ENCODE measurements at regions not wholly inside any gene's neighbourhood (a gene's known extent, or its start where the extent isn't known, plus 50 kb on each side); places are given as distances from the start of the nearest gene placed in this dataset.

- no peak for DNase-seq (ENCODE audit: low spot score)
These were observed 84.8 kb upstream of the RNF217 start for GRCh38 chr6:124877468-124877867.

GRCh38 chr6:124879110-124879991, 82.9 kb upstream of the RNF217 start:
- DNase-seq (ENCODE audit: low spot score): no peak

DNA sequence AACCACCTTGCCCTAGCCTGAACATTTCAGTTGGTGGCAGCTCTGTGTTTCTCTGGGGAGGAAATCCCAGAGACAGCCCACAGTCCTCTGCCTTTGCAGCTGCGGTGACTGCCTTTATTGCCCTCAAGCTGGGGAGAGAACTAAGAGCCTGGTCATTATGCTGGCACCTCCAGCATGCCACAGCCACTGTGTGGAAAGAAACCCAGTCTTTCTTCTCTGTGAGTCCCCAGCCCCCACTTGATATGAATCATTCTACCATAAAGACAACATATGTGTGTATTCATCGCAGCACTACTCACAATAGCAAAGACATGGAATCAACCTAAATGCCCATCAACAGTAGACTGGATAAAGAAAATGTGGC, 82.3 kb upstream of the RNF217 start:
- no peak for DNase-seq (ENCODE audit: low spot score)

DNA sequence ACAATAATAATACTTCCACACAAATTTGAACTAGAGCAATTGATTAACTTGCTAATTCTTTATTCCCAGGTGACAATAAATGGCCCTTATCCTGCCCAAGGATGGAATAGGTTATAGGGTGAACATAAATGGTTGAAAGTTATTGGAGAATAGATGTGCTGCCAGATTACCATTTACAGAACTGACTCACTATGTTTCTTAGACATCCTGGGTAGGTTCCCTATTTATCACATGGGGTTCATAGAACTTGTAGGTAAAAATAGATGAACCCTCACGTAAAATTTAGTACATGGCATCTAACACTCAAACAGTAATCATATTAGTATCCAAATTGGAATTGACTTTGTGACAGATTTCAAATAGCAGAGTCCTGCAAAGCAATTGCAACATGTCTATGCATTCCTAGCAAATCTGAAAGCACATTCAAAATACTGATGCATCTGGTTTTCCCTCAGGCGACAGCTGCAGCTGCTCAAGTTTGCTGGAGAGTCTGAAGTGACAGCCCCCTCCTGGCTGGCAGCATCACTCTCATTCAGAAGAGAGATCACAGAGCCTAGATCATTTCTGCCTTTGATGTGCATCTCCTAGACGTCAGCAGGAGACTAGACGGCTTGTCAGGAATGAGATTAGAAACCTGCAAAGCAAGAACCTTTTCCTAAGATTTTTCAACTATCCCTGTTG, 80.2 kb upstream of the RNF217 start:
- DNase-seq (ENCODE audit: low spot score): peak; percentile 9

DNA sequence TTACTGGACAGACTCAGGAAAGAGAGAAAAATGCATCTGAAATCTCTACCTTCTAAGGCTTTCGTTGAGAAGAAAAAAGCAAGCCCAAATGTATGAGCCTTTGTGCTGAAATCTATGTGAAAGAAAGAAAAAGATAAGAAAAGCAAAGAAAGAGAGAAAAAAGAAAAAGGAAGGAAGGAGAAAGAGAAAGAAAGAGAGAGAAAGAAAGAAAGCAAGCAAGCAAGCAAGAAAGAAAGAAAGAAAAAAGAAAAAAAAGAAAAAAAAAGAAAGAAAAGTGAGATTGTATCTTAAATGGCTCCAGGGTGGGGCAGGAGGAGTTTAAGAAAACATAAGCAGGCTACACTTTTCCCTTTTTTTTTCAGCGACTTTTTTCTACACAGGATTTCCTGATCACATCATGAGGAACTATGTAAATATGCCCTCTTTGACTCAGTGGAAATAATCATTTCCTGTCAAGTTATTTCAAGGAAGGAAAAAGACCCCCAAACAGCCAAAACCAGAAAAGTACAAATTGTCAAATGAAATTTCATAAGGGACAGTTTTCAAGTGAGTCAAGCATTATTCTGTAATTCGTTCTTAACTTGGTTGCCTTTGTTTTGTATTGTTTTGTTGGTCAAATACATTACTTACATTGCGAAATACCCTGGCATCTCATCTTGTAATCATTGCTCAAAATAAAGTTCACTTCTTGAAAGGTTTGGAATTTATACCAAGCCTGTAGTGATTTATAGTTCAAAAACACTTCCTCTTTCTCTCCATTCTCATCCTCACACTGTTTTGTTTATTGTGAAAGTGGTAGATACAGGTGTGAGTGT, 79.5 kb upstream of the RNF217 start:
- no peak for DNase-seq (ENCODE audit: low spot score)

GRCh38 chr6:124885171-124885570, 77.1 kb upstream of the RNF217 start:
- no peak for DNase-seq (ENCODE audit: low spot score)

DNA sequence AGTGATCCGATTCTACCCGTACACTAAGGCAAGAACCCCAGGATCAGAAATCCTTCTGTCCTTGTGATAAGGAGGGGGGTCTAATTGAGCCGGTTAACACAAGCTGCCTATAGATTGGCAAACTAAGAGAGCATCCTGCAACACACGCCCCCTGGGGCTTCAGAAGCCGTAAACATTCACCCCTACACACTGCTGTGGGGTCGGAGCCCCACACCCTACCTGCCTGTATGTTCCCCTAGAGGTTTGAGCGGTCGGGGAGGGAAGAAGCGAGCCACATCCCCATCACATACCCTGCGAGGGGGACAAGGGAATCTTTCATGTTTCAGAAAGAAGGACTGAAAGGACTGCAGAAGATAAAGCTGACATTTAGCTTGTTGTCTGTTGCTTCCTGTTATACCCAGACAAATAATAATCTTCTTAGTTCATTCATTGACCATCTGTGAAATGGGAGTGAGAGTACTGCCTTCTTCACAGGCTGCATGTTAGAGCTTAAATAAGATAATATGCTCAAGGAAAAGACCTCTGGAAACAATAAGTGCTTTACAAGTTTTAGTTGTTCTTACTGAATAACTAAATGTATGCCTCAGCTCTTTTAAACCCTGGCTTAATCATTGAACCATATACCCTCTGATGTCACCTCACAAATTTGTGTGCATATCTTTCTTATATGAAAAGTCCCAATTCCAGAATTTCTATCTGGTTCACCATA, 74.2 kb upstream of the RNF217 start:
- no peak for DNase-seq (ENCODE audit: low spot score)

- DNase-seq (ENCODE audit: low spot score): no peak
These were observed 73.5 kb upstream of the RNF217 start for GRCh38 chr6:124888581-124889371.

DNA sequence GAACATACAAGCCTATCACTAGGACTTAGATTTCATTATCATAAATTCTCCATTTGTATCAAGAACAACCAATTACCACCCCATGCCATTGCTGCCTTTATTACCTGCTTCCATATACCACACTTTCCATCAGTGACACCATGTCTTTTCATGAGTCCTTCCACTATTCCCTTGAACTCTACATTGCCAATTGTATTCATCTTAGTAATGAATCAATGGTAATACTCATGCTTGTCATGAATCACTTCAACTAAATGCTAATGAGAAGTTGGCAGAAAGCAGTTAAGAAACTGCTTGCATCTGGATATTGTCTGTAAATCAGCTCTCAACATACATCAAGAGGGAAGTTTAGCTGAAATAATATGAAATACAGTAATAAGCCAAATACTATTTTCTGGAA, 61.2 kb upstream of the RNF217 start:
- DNase-seq (ENCODE audit: low spot score): no peak

DNA sequence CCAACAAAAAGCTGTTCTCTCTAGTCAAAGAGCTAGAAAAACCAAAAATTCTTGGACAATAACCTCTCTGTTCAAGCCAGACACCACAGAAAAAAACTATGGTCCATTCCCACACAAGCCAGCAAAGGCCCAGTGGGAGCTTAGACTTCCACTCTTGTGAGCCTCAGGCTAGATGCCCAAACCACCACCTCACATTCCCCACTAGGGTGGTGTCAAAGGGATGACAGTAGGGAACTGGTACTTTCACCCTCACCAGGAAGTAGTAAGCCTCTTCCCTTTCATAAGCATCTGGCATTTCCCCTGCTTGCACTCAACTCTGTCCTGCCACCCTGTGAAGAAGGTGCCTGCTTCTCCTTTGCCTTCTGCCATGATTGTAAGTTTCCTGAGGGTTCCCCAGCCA, 58.4 kb upstream of the RNF217 start:
- no peak for DNase-seq (ENCODE audit: low spot score)

GRCh38 chr6:124907596-124907995, 54.6 kb upstream of the RNF217 start:
- DNase-seq (ENCODE audit: low spot score): no peak
